K562 (cell line): ENCODE measurements at regions not wholly inside any gene's neighbourhood (a gene's known extent, or its start where the extent isn't known, plus 50 kb on each side); places are given as distances from the start of the nearest gene placed in this dataset.
A peak's percentile ranks its signal among the peaks of the same experiment; 100 is the strongest.

Experiments
- ADNP ChIP-seq: fragments of 200-800 bp; sonication (Bioruptor generic); IDR thresholded peaks from 2 replicates; pipeline ENCODE4 v1.6.1; 2016; ENCODE audit warnings: missing genetic modification characterization, missing compliant biosample characterization
- ARID2 ChIP-seq: fragments of 450-650 bp; IDR thresholded peaks from 2 replicates; pipeline ENCODE4 v1.6.1; 2017; ENCODE audit warnings: antibody characterized with exemption, mild to moderate bottlenecking
- BACH1 ChIP-seq: fragments of 200-800 bp; sonication (Bioruptor generic); IDR thresholded peaks from 2 replicates; pipeline ENCODE4 v1.6.1; 2016; ENCODE audit warnings: missing genetic modification characterization, missing compliant biosample characterization
- BCOR ChIP-seq: fragments of 450-650 bp; IDR thresholded peaks from 2 replicates; pipeline ENCODE4 v1.6.1; 2016
- CC2D1A ChIP-seq: fragments of 450-650 bp; IDR thresholded peaks from 2 replicates; pipeline ENCODE4 v1.6.1; 2017; ENCODE audit warnings: mild to moderate bottlenecking
- CHD1 ChIP-seq: fragments of 200-600 bp; sonication (generic); IDR thresholded peaks from one replicate; pipeline ENCODE4 v1.6.1; 2012; ENCODE audit warnings: mild to moderate bottlenecking, moderate library complexity, low read length, inconsistent platforms
- CTCF ChIP-seq, 3 experiments: IDR thresholded peaks in 2 of 3; conservative IDR thresholded peaks in 1 of 3; 2 replicates each; pipeline ENCODE4 v1.5.1; 2011 to 2012; ENCODE audit warnings: low read length in 3 of 3, mild to moderate bottlenecking in 3 of 3, control low read depth in 2 of 3, improper control_type of control experiment in 1 of 3, inconsistent platforms in 1 of 3, low read depth in 1 of 3, mixed read lengths in 1 of 3, moderate library complexity in 1 of 3; ENCODE audit not compliant: insufficient read depth in 2 of 3
- DEAF1 ChIP-seq: fragments of 450-650 bp; formaldehyde crosslinking; IDR thresholded peaks from 2 replicates; pipeline ENCODE4 v1.4.0; 2020; ENCODE audit warnings: mild to moderate bottlenecking, moderate library complexity
- FOXA3 ChIP-seq, 2 experiments: fragments of 450-650 bp in 1 of 2; sonication (generic) in 1 of 2; formaldehyde crosslinking; IDR thresholded peaks in 1 of 2; conservative IDR thresholded peaks in 1 of 2; 2 replicates each; pipeline versions ENCODE4 v1.4.0 to v1.8.0; 2020 to 2022; ENCODE audit warnings: mild to moderate bottlenecking in 2 of 2, missing genetic modification reagents in 1 of 2
- HMBOX1 ChIP-seq: sonication (generic); IDR thresholded peaks from 2 replicates; pipeline ENCODE4 v1.6.1; 2016
- HNRNPL ChIP-seq: fragments of 200-400 bp; formaldehyde crosslinking; IDR thresholded peaks from 2 replicates; pipeline ENCODE4 v1.6.1; 2017; ENCODE audit warnings: low read depth, mild to moderate bottlenecking, low read length
- JUND ChIP-seq, 2 experiments: IDR thresholded peaks; 2 replicates in 1 of 2; 3 replicates in 1 of 2; pipeline ENCODE4 v1.6.1; 2011; ENCODE audit warnings: borderline replicate concordance in 2 of 2, low read depth in 2 of 2, low read length in 2 of 2, improper control_type of control experiment in 1 of 2, missing biosample characterization in 1 of 2, missing genetic modification characterization in 1 of 2, missing genetic modification reagents in 1 of 2
- MAFF ChIP-seq: IDR thresholded peaks from 2 replicates; pipeline ENCODE4 v1.6.1; 2012; ENCODE audit warnings: low read length, improper control_type of control experiment
- PCBP2 ChIP-seq: fragments of 200-400 bp; formaldehyde crosslinking; IDR thresholded peaks from 2 replicates; pipeline ENCODE4 v1.6.1; 2018; ENCODE audit warnings: low read length, low read depth, mild to moderate bottlenecking, moderate library complexity; ENCODE audit not compliant: poor library complexity, severe bottlenecking
- RBM25 ChIP-seq: fragments of 200-400 bp; formaldehyde crosslinking; IDR thresholded peaks from 2 replicates; pipeline ENCODE4 v1.6.1; 2018; ENCODE audit warnings: low read length, low read depth, moderate library complexity; ENCODE audit not compliant: severe bottlenecking
- RCOR1 ChIP-seq, 2 experiments: IDR thresholded peaks; 2 replicates each; pipeline ENCODE4 v1.6.1; 2012; ENCODE audit warnings: low read depth in 2 of 2, low read length in 2 of 2, borderline replicate concordance in 1 of 2, improper control_type of control experiment in 1 of 2
- SMC3 ChIP-seq: conservative IDR thresholded peaks from 2 replicates; pipeline ENCODE4 v1.6.1; 2011; ENCODE audit warnings: low read depth, low read length, improper control_type of control experiment; ENCODE audit not compliant: insufficient read depth
- TFAP4 ChIP-seq: sonication (generic); formaldehyde crosslinking; IDR thresholded peaks from 2 replicates; pipeline ENCODE4 v1.8.0; 2022; ENCODE audit warnings: missing genetic modification reagents, mild to moderate bottlenecking, moderate library complexity, borderline replicate concordance
- ZKSCAN8 ChIP-seq: fragments of 200-800 bp; sonication (Bioruptor generic); IDR thresholded peaks from 2 replicates; pipeline ENCODE4 v1.6.1; 2016; ENCODE audit warnings: missing genetic modification characterization, missing compliant biosample characterization
- ZNF444 ChIP-seq: fragments of 250-450 bp; sonication (Bioruptor Pico); IDR thresholded peaks from 2 replicates; pipeline ENCODE4 v1.4.0; 2020; ENCODE audit warnings: mild to moderate bottlenecking, moderate library complexity
- TF ChIP-seq, protein P1 (sequence below): fragments of 250-450 bp; sonication (Bioruptor Pico); IDR thresholded peaks from 2 replicates; pipeline ENCODE4 v1.8.0; 2022; ENCODE audit warnings: moderate library complexity, mild to moderate bottlenecking, inconsistent platforms

GRCh38 chr12:30847259-30847658 lies 79.3 kb upstream of the TSPAN11 start (continued):
- TF ChIP-seq, protein P1, sequence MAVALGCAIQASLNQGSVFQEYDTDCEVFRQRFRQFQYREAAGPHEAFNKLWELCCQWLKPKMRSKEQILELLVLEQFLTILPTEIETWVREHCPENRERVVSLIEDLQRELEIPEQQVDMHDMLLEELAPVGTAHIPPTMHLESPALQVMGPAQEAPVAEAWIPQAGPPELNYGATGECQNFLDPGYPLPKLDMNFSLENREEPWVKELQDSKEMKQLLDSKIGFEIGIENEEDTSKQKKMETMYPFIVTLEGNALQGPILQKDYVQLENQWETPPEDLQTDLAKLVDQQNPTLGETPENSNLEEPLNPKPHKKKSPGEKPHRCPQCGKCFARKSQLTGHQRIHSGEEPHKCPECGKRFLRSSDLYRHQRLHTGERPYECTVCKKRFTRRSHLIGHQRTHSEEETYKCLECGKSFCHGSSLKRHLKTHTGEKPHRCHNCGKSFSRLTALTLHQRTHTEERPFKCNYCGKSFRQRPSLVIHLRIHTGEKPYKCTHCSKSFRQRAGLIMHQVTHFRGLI, result peak; percentile 44; the same call in 1 of the 2 replicates
- no peak for TF ChIP-seq ZKSCAN8
- TF ChIP-seq ARID2, result 0 out of 2 replicates have a peak, but pooled peaks have one; percentile 48
- TF ChIP-seq TFAP4, result peak; percentile 59; the same call in 1 of the 2 replicates
- peak; percentile 81 for TF ChIP-seq ADNP (tag)
- no peak for TF ChIP-seq ZNF444
- TF ChIP-seq DEAF1 (CRISPR knock-in tag), result peak; percentile 79
- peak; percentile 99 for TF ChIP-seq RBM25
- TF ChIP-seq PCBP2, result no peak
- peak in 1 of 2 experiments; percentile 50; a peak in 1 of 4 replicates for TF ChIP-seq FOXA3 (CRISPR knock-in tag; conservative IDR thresholded peaks at IDR 0.05 in 1 of 2, IDR thresholded peaks at IDR 0.05 in 1 of 2)
- TF ChIP-seq BACH1 (tag), result no peak
- no peak for TF ChIP-seq MAFF
- peak; percentile 98 for TF ChIP-seq BCOR
- TF ChIP-seq CTCF (IDR thresholded peaks at IDR 0.05 in 2 of 3, conservative IDR thresholded peaks at IDR 0.05 in 1 of 3; ENCODE audit: insufficient read depth in 2 of 3, low read depth in 1 of 3, low read length in 3 of 3), result peak; percentile 66 to 83 (median 70)
- TF ChIP-seq HNRNPL, result no peak
- 0 out of 2 replicates have a peak, but pooled peaks have one; percentile 18 for TF ChIP-seq JUND (IDR thresholded peaks at IDR 0.05; ENCODE audit: borderline replicate concordance, low read depth, low read length)
- TF ChIP-seq JUND (tag; IDR thresholded peaks at IDR 0.05; ENCODE audit: borderline replicate concordance, low read depth, low read length), result no peak
- TF ChIP-seq CC2D1A, result 0 out of 2 replicates have a peak, but pooled peaks have one; percentile 42
- TF ChIP-seq SMC3, result peak; percentile 70
- 0 out of 2 replicates have a peak, but pooled peaks have one; percentile 13 for TF ChIP-seq HMBOX1
- TF ChIP-seq CHD1, result no peak
- peak in 1 of 2 experiments; percentile 89; a peak in 3 of 4 replicates for TF ChIP-seq RCOR1 (IDR thresholded peaks at IDR 0.05; ENCODE audit: borderline replicate concordance in 1 of 2, low read depth in 2 of 2, low read length in 2 of 2)
